Chondrocyte (in vitro differentiated cells): ENCODE measurements at regions not wholly inside any gene's neighbourhood (a gene's known extent, or its start where the extent isn't known, plus 50 kb on each side); places are given as distances from the start of the nearest gene placed in this dataset.

Experiments
- DNase-seq: peaks from one replicate; pipeline ENCODE4 v3.0.0; 2021; ENCODE audit warnings: mixed read lengths, low spot score
- H3K27ac Mint-ChIP-seq: one replicate; pipeline ENCODE4 v1.8.0; 2021; ENCODE audit warnings: mild to moderate bottlenecking, moderate library complexity, mixed read lengths; ENCODE audit not compliant: unreplicated experiment
- H3K27me3 Mint-ChIP-seq: 2 replicates; pipeline ENCODE4 v1.8.0; 2021; ENCODE audit warnings: low read depth, mixed read lengths
- H3K36me3 Mint-ChIP-seq: 2 replicates; pipeline ENCODE4 v1.8.0; 2021; ENCODE audit warnings: low read depth, mixed read lengths
- H3K4me1 Mint-ChIP-seq: 2 replicates; pipeline ENCODE4 v1.8.0; 2021; ENCODE audit warnings: low read depth, mild to moderate bottlenecking, mixed read lengths
- H3K4me3 Mint-ChIP-seq: one replicate; pipeline ENCODE4 v1.8.0; 2021; ENCODE audit warnings: mild to moderate bottlenecking, moderate library complexity, mixed read lengths; ENCODE audit not compliant: unreplicated experiment
- H3K9me3 Mint-ChIP-seq: 2 replicates; pipeline ENCODE4 v1.8.0; 2021; ENCODE audit warnings: low read depth, mixed read lengths
- TF ChIP-seq, protein P1 (sequence below): fragments of 200-600 bp; sonication (generic); IDR thresholded peaks from 2 replicates; pipeline ENCODE4 v1.5.0; 2021; ENCODE audit warnings: antibody characterized with exemption, mild to moderate bottlenecking, moderate library complexity

- no peaks in the 10 kb centered on the region for H3K4me1 Mint-ChIP-seq
- H3K27ac Mint-ChIP-seq, result no peak overlapping the region
- H3K9me3 Mint-ChIP-seq, result no peaks in the 10 kb centered on the region
- TF ChIP-seq, protein P1, sequence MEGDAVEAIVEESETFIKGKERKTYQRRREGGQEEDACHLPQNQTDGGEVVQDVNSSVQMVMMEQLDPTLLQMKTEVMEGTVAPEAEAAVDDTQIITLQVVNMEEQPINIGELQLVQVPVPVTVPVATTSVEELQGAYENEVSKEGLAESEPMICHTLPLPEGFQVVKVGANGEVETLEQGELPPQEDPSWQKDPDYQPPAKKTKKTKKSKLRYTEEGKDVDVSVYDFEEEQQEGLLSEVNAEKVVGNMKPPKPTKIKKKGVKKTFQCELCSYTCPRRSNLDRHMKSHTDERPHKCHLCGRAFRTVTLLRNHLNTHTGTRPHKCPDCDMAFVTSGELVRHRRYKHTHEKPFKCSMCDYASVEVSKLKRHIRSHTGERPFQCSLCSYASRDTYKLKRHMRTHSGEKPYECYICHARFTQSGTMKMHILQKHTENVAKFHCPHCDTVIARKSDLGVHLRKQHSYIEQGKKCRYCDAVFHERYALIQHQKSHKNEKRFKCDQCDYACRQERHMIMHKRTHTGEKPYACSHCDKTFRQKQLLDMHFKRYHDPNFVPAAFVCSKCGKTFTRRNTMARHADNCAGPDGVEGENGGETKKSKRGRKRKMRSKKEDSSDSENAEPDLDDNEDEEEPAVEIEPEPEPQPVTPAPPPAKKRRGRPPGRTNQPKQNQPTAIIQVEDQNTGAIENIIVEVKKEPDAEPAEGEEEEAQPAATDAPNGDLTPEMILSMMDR, result no peak
- no peak overlapping the region for H3K4me3 Mint-ChIP-seq
- peaks cover 2% of the 10 kb centered on the region for H3K27me3 Mint-ChIP-seq
- no peak for DNase-seq
- H3K36me3 Mint-ChIP-seq, result no peaks in the 10 kb centered on the region
Measured at GRCh38 chr2:76163860-76164259, 453.1 kb upstream of the GCFC2 start.

GRCh38 chr2:76160670-76161069 is 450.0 kb upstream of the GCFC2 start:
- H3K36me3 Mint-ChIP-seq, result no peaks in the 10 kb centered on the region
- H3K4me3 Mint-ChIP-seq, result no peak overlapping the region
- TF ChIP-seq, protein P1, result no peak
- no peak overlapping the region for H3K27ac Mint-ChIP-seq
- H3K4me1 Mint-ChIP-seq, result no peaks in the 10 kb centered on the region
- no peak for DNase-seq
- H3K27me3 Mint-ChIP-seq, result peaks cover 3% of the 10 kb centered on the region
- H3K9me3 Mint-ChIP-seq, result no peaks in the 10 kb centered on the region

DNA sequence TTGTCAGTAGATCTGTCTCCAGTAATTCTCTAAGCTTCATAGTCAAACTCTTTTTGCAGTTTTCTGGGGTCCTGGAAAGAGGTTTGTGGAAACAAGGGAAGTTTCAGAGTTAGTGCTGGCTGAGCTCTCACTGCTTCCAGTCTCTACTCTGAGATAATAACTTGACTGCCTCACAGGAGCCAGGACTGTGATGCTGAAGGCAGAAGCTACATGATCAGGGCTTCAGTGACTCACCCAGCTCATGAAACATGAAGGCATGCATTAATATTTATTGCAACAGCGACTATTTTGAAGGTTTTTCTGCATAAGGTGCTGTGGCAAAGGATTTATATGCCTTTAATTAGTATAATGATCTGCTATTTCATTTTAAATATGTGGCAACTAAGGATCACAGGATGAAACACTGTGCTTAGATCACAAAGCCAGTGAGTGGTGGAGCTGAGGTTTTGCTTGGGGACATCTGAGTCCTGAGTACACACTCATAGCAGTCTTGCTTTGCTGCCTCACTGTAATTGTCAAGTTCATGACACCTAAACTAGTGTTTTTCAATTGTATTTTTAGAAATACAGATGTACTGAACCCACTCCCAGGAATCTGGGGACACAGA is 448.4 kb upstream of the GCFC2 start:
- Mint-ChIP-seq H3K4me3 (no peak overlapping the region), H3K27me3 (peaks cover 3% of the 10 kb centered on the region), H3K9me3 (no peaks in the 10 kb centered on the region), H3K36me3 (no peaks in the 10 kb centered on the region), H3K4me1 (no peaks in the 10 kb centered on the region), H3K27ac (no peak overlapping the region)
- TF ChIP-seq, protein P1, result no peak
- DNase-seq, result no peak

GRCh38 chr2:76157531-76157930 is 446.8 kb upstream of the GCFC2 start:
- Mint-ChIP-seq H3K9me3 (no peaks in the 10 kb centered on the region), H3K4me1 (no peaks in the 10 kb centered on the region), H3K4me3 (no peak overlapping the region), H3K27ac (no peak overlapping the region), H3K27me3 (peaks cover 3% of the 10 kb centered on the region), H3K36me3 (no peaks in the 10 kb centered on the region)
- TF ChIP-seq, protein P1, result no peak
- no peak for DNase-seq

DNA sequence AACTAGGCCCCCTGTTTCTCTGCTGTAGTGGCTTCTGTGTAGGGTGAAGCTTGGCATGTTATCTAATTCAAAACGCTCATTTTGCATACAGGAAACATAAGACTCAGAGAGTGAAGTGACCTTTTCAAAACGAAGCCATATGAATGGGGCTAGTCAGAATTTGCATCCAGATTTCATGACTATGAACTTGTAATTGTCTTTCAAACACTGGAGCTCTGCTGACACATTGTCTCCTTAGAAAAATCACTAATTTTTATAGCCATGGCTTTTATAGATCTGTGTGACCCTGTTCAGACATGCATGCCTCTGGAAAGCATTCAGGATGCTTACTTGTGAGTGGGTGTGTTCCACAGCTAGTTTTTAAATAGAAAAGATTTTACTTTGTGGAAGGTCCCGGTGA is 444.3 kb upstream of the GCFC2 start:
- no peaks in the 10 kb centered on the region for H3K36me3 Mint-ChIP-seq
- no peak overlapping the region for H3K27ac Mint-ChIP-seq
- TF ChIP-seq, protein P1, result no peak
- H3K27me3 Mint-ChIP-seq, result peaks cover 3% of the 10 kb centered on the region
- no peak for DNase-seq
- no peaks in the 10 kb centered on the region for H3K9me3 Mint-ChIP-seq
- H3K4me1 Mint-ChIP-seq, result no peaks in the 10 kb centered on the region
- no peak overlapping the region for H3K4me3 Mint-ChIP-seq
